Esophagus muscularis mucosa (tissue), 4 donors: ENCODE measurements at regions not wholly inside any gene's neighbourhood (a gene's known extent, or its start where the extent isn't known, plus 50 kb on each side); places are given as distances from the start of the nearest gene placed in this dataset.

Source experiments
- DNase-seq: peaks from one replicate; pipeline ENCODE4 v3.0.0-alpha.2; 2017; ENCODE audit errors: extremely low spot score
- H3K27ac ChIP-seq, 4 donors: fragments of 200-600 bp; sonication (generic); replicated peaks in 1 of 4; 1 replicate in 3 of 4; 2 replicates in 1 of 4; pipeline ENCODE4 v1.5.1; 2016 to 2019; ENCODE audit warnings: mild to moderate bottlenecking in 1 of 4
- H3K27me3 ChIP-seq, 4 donors: fragments of 200-600 bp; sonication (generic); one replicate each; pipeline versions ENCODE4 v1.5.1 to v1.6.0; 2016 to 2019
- H3K36me3 ChIP-seq, 4 donors: fragments of 200-600 bp; sonication (generic); one replicate each; pipeline ENCODE4 v1.5.1; 2016 to 2019
- H3K4me1 ChIP-seq, 4 donors: fragments of 200-600 bp; sonication (generic); one replicate each; pipeline ENCODE4 v1.5.1; 2016 to 2019
- H3K4me3 ChIP-seq, 4 donors: fragments of 200-600 bp; sonication (generic); 1 replicate in 2 of 4; 2 replicates in 2 of 4; pipeline ENCODE4 v1.5.1; 2016 to 2019; ENCODE audit warnings: mild to moderate bottlenecking in 4 of 4, moderate library complexity in 1 of 4
- H3K9me3 ChIP-seq, 4 donors: fragments of 200-600 bp; sonication (generic); 1 replicate in 3 of 4; 2 replicates in 1 of 4; pipeline ENCODE4 v1.5.1; 2016 to 2019
- CTCF ChIP-seq, 3 experiments: fragments of 200-600 bp in 2 of 3; fragments of 450-650 bp in 1 of 3; sonication (generic) in 2 of 3; IDR thresholded peaks; one replicate each; pipeline ENCODE4 v1.5.1; 2017 to 2019; ENCODE audit warnings: antibody characterized with exemption in 3 of 3, mild to moderate bottlenecking in 2 of 3, moderate library complexity in 1 of 3
- EP300 ChIP-seq: sonication (generic); formaldehyde crosslinking; IDR thresholded peaks from one replicate; pipeline ENCODE4 v1.6.1; 2017; ENCODE audit warnings: antibody characterized with exemption
- POLR2A ChIP-seq: fragments of 450-650 bp; IDR thresholded peaks from one replicate; pipeline ENCODE4 v1.6.1; 2017; ENCODE audit warnings: antibody characterized with exemption, moderate library complexity, mild to moderate bottlenecking, low read depth
- POLR2AphosphoS5 ChIP-seq, 2 donors: sonication (generic); formaldehyde crosslinking; IDR thresholded peaks; one replicate each; pipeline ENCODE4 v1.6.1; 2017; ENCODE audit warnings: antibody characterized with exemption in 2 of 2
- WGBS: methylation state at CpG from one replicate; pipeline ENCODE4 v1.1.5; 2018; 5-methylcytosine and 5-hydroxymethylcytosine counted together
- intact Hi-C: fragments of 100-400 bp; cut with DNase I; formaldehyde crosslinking; loops from one replicate; pipeline ENCODE4 v1.15.1; 2023

DNA sequence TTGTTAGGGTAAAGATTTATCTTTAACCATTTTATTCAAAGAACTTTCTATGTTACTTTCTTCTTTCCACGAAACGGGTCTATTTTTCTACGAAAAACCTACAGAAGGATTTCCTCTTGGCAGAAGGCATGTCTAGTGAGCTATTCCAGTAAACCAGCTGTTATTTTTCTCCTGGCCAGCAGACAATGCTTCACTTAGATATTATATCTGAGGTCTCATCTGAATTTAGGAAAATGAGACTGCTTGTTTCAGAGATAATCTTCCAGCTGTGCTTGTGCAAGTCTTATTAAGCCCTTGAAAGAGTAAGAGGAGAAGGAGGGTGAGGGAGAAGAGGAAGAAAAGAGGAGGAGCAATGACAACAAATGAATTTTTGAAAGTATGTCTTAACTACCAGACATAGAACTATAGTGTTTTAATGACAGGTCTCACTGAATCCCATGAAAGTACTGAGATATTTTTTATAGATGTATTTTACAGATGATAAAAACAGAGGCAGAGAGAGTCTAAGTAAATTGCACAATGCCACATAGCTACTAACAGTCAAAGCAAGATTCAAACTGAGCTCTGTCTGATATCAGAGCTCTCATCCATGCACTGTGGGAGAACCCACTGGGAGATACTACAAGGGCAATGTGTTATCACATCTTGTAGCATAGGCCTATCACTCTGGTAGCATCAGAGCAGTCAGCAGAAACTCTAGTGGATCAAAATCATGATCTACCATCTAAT is 54.6 kb upstream of the SAMSN1 start:
- intact Hi-C loops, result no loop called here
- Histone ChIP-seq H3K27ac (peak overlapping the region in 1 of 4 donors; percentile 13), H3K9me3 (peaks cover 0 to 3% (median 0%) of the 10 kb centered on the region in 4 donors), H3K36me3 (no peaks in the 10 kb centered on the region), H3K4me1 (peaks cover 0 to 13% (median 9%) of the 10 kb centered on the region in 4 donors), H3K27me3 (no peaks in the 10 kb centered on the region), H3K4me3 (no peak overlapping the region)
- TF ChIP-seq POLR2A (no peak), POLR2AphosphoS5 (IDR thresholded peaks at IDR 0.05) (no peak), EP300 (no peak), CTCF (IDR thresholded peaks at IDR 0.05) (no peak)
- WGBS, result 58% methylated on average over 3 of the region's 3 CpGs
- DNase-seq, result no peak

- intact Hi-C loops, result no loop called here
- H3K4me3 ChIP-seq, result no peak overlapping the region
Observed at GRCh38 chr21:14598065-14598464, 52.0 kb upstream of the SAMSN1 start.

More at GRCh38 chr21:14598065-14598464, 52.0 kb upstream of the SAMSN1 start:
- H3K4me1 ChIP-seq, result peaks cover 0 to 8% (median 6%) of the 10 kb centered on the region in 4 donors
- TF ChIP-seq POLR2A (no peak), CTCF (IDR thresholded peaks at IDR 0.05) (no peak), EP300 (no peak), POLR2AphosphoS5 (IDR thresholded peaks at IDR 0.05) (no peak)
- no peaks in the 10 kb centered on the region for H3K27me3 ChIP-seq
- no peak overlapping the region for H3K27ac ChIP-seq
- no peaks in the 10 kb centered on the region for H3K36me3 ChIP-seq
- H3K9me3 ChIP-seq, result peaks cover 0 to 3% (median 0%) of the 10 kb centered on the region in 4 donors
- no peak for DNase-seq
